Upper lobe of left lung (tissue), 6 donors: ENCODE measurements at regions not wholly inside any gene's neighbourhood (a gene's known extent, or its start where the extent isn't known, plus 50 kb on each side); places are given as distances from the start of the nearest gene placed in this dataset.

Experiments
- ATAC-seq, 2 donors: fragments of 200-7000 bp; cut with Tn5 transposase; one replicate each; pipeline ENCODE4 v1.9.1; 2022; ENCODE audit warnings: mild to moderate bottlenecking in 2 of 2, moderate library complexity in 2 of 2; ENCODE audit not compliant: low FRiP score in 2 of 2
- DNase-seq, 2 donors: peaks; one replicate each; pipeline ENCODE4 v3.0.0-alpha.2; 2019 to 2020
- H3K27ac ChIP-seq, 4 donors: fragments of 200-600 bp; sonication (generic); one replicate each; pipeline ENCODE4 v1.5.1; 2016 to 2019
- H3K27me3 ChIP-seq, 4 donors: fragments of 200-600 bp; sonication (generic); one replicate each; pipeline ENCODE4 v1.5.1; 2017 to 2019
- H3K36me3 ChIP-seq, 4 donors: fragments of 200-600 bp; sonication (generic); one replicate each; pipeline ENCODE4 v1.5.1; 2016 to 2019
- H3K4me1 ChIP-seq, 4 donors: fragments of 200-600 bp; sonication (generic); one replicate each; pipeline ENCODE4 v1.5.1; 2018 to 2019
- H3K4me3 ChIP-seq, 4 donors: fragments of 200-600 bp; sonication (generic); one replicate each; pipeline ENCODE4 v1.5.1; 2017 to 2019; ENCODE audit warnings: mild to moderate bottlenecking in 2 of 4, moderate library complexity in 1 of 4
- H3K9me3 ChIP-seq, 4 donors: fragments of 200-600 bp; sonication (generic); one replicate each; pipeline ENCODE4 v1.5.1; 2018 to 2019
- EP300 ChIP-seq, 4 donors: sonication (generic); formaldehyde crosslinking; IDR thresholded peaks; one replicate each; pipeline ENCODE4 v1.5.1; 2017; ENCODE audit warnings: antibody characterized with exemption in 4 of 4, control low read depth in 2 of 4
- POLR2A ChIP-seq, 4 donors: fragments of 450-650 bp; IDR thresholded peaks; one replicate each; pipeline ENCODE4 v1.5.1; 2016 to 2017; ENCODE audit warnings: antibody characterized with exemption in 4 of 4, mild to moderate bottlenecking in 2 of 4
- POLR2AphosphoS5 ChIP-seq, 2 donors: sonication (generic); formaldehyde crosslinking; IDR thresholded peaks; one replicate each; pipeline ENCODE4 v1.5.1; 2017; ENCODE audit warnings: antibody characterized with exemption in 2 of 2
- WGBS, 2 donors: methylation state at CpG; one replicate each; pipeline ENCODE4 v1.1.5; 2017 to 2018; 5-methylcytosine and 5-hydroxymethylcytosine counted together
- TF ChIP-seq, protein P1 (sequence below), 6 experiments: fragments of 450-650 bp in 4 of 6; fragments of 200-600 bp in 2 of 6; sonication (generic) in 2 of 6; IDR thresholded peaks; one replicate each; pipeline ENCODE4 v1.5.1; 2016 to 2019; ENCODE audit warnings: antibody characterized with exemption in 6 of 6
- donor health status: DM: no; HTN: no; CAD: no; lungs with moderate emphysema.
- donor health status: DM: no; HTN: yes; CAD: no; lungs with severe emphysema.

DNA sequence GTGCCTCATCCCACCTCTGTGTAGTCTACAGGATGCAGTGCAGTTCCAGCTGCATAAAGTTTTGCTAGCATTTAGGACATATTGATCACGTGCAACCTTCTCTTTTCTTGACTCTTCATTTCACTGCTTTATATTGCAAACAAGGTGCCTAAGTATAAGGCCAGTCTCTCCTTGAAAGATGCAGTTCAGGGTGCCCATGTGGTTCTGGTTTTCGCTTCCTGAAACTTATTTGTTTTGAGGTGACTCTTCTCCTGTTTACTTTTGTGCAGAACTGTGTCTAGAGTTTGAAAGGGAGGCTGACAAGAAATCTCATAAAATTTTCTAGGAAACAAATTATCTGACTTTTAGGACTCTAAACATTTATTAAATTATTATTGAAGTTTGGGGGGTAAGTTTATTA, 189.9 kb downstream of the UBE2E3 start:
- Histone ChIP-seq H3K36me3 (no peaks in the 10 kb centered on the region), H3K27me3 (no peaks in the 10 kb centered on the region), H3K27ac (no peak overlapping the region), H3K9me3 (no peaks in the 10 kb centered on the region), H3K4me1 (no peaks in the 10 kb centered on the region), H3K4me3 (no peak overlapping the region)
- ATAC-seq = no peak
- DNase-seq = no peak
- WGBS, 2 donors = 81 to 86% methylated on average over 2 of the region's 2 CpGs
- TF ChIP-seq, protein P1, sequence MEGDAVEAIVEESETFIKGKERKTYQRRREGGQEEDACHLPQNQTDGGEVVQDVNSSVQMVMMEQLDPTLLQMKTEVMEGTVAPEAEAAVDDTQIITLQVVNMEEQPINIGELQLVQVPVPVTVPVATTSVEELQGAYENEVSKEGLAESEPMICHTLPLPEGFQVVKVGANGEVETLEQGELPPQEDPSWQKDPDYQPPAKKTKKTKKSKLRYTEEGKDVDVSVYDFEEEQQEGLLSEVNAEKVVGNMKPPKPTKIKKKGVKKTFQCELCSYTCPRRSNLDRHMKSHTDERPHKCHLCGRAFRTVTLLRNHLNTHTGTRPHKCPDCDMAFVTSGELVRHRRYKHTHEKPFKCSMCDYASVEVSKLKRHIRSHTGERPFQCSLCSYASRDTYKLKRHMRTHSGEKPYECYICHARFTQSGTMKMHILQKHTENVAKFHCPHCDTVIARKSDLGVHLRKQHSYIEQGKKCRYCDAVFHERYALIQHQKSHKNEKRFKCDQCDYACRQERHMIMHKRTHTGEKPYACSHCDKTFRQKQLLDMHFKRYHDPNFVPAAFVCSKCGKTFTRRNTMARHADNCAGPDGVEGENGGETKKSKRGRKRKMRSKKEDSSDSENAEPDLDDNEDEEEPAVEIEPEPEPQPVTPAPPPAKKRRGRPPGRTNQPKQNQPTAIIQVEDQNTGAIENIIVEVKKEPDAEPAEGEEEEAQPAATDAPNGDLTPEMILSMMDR (IDR thresholded peaks at IDR 0.05) = no peak
- TF ChIP-seq EP300 (IDR thresholded peaks at IDR 0.05) (no peak), POLR2A (IDR thresholded peaks at IDR 0.05) (no peak), POLR2AphosphoS5 (IDR thresholded peaks at IDR 0.05) (no peak)

DNA sequence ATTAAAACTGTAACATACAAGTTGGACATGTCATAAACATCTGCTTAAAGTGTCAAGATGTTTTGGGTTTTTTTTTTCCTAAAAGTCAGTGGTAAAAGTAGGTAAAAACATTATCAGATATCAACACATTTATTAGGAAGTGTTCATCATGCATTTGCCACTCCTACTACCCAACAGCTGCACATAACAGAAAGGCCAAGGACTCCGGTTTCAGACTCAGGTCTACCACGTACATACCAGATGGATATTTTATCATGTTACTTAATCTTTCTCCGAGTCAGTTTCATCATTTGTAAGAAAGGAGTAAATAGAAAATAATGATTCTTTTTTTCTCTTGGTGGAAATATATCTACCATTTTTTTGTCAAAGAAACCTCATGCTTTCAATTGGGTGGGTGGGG, 192.3 kb downstream of the UBE2E3 start:
- Histone ChIP-seq H3K27me3 (no peaks in the 10 kb centered on the region), H3K27ac (no peak overlapping the region), H3K36me3 (no peaks in the 10 kb centered on the region), H3K9me3 (no peaks in the 10 kb centered on the region), H3K4me3 (no peak overlapping the region), H3K4me1 (no peaks in the 10 kb centered on the region)
- TF ChIP-seq POLR2AphosphoS5 (IDR thresholded peaks at IDR 0.05) = no peak
- ATAC-seq (no peak), DNase-seq (no peak)
- WGBS, 2 donors = 71 to 76% methylated on average over 3 of the region's 3 CpGs

DNA sequence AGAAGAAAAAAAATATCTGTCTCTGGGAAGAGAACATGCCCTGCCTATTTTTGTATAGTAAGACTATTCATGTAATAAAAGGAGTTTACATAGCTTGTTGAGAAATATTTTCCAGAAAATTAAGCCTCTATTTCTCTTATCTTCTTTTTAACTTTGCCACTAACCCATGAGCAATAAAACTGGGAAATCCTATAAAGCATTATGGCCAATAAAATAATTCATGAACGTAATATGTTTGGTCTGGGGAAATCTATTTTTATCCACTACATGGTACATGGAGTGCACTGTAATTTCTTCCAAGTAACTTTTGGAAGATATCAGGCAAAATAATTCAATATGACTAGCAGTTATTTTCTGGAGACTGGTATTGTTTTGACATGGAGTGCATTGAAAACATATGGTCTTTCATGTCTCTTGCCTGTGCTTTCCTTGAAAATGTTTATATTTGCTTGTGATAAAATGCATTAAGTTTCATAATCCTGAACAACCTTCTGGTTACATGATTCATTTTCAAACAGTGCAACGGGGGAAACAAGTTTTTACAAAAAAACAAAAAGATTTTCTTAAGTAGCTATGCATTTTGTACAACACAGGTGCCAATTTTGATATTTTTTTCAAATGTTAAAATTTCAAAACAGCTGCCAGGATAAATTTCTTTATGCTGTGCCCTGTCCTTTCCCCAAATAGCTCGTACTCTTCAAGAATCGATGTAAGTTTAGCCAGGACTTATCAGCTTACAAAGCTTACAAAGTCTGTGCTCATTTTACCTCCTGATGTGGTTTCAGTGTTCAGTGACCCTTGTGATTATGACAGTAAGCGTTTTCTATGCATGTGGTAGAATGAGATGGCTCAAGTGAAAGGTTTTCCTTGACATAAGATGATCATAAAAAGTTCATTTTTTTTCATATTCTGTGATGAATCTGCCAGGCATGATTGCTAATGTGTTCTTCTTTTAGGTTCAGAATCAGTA, 194.5 kb downstream of the UBE2E3 start:
- no peak for DNase-seq
- no peak for ATAC-seq
- 46 to 57% methylated on average over 5 of the region's 5 CpGs for WGBS, 2 donors

DNA sequence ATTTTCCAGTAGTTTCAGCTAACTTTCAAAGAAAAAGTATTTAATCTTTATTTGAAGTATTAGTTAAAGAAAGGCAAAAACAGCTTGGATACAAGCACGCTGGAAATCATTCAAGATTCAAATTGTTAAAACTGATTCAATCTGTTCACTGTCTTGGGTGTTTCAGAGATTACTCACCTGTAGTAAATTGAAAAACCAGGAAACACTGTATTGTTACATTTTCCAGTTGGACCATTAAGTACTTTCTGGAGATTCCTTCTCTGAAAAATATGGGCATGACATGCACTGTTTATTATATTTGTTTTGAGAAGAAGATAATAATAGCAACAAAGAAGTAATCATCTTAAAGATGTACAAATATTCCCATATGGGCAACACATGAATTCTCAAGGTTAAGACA, 196.1 kb downstream of the UBE2E3 start:
- TF ChIP-seq EP300 (IDR thresholded peaks at IDR 0.05) (no peak), POLR2AphosphoS5 (IDR thresholded peaks at IDR 0.05) (no peak), POLR2A (IDR thresholded peaks at IDR 0.05) (no peak)
- TF ChIP-seq, protein P1 (IDR thresholded peaks at IDR 0.05) = no peak
- no peaks in the 10 kb centered on the region for H3K36me3 ChIP-seq
- no peak for ATAC-seq
- no peak overlapping the region for H3K4me3 ChIP-seq
- H3K9me3 ChIP-seq = no peaks in the 10 kb centered on the region
- DNase-seq = no peak
- WGBS, 2 donors = 68 to 75% methylated on average over 1 of the region's 1 CpG
- no peak overlapping the region for H3K27ac ChIP-seq
- no peaks in the 10 kb centered on the region for H3K4me1 ChIP-seq
- no peaks in the 10 kb centered on the region for H3K27me3 ChIP-seq

More for the DNA sequence above, 194.5 kb downstream of the UBE2E3 start:
- no peak overlapping the region for H3K27ac ChIP-seq
- no peak for TF ChIP-seq EP300 (IDR thresholded peaks at IDR 0.05)
- no peak for TF ChIP-seq POLR2AphosphoS5 (IDR thresholded peaks at IDR 0.05)
- TF ChIP-seq POLR2A (IDR thresholded peaks at IDR 0.05) = no peak
- TF ChIP-seq, protein P1 (IDR thresholded peaks at IDR 0.05) = no peak
- no peaks in the 10 kb centered on the region for H3K9me3 ChIP-seq
- no peaks in the 10 kb centered on the region for H3K36me3 ChIP-seq
- H3K4me3 ChIP-seq = no peak overlapping the region
- no peaks in the 10 kb centered on the region for H3K27me3 ChIP-seq
- H3K4me1 ChIP-seq = no peaks in the 10 kb centered on the region

DNA sequence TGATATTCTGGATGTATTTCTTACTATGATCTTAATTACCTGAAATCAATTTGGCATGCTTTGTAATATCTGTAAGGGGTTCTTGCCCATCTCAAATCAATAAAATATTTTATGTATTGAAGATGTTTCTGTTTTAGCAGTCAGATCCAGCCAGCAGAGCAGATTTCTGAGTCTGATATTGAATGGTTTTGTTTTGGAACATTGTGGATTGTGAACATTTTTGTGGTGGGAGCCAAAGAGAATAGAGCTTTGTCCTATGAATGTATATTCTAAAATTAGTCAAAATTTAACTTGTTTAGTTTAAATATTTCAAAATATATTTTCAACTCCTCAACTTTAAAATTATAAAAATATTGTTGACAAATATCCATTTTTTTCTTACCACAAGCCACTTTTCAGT, 197.0 kb downstream of the UBE2E3 start:
- DNase-seq (no peak), ATAC-seq (no peak)
- no peaks in the 10 kb centered on the region for H3K27me3 ChIP-seq
- no peak overlapping the region for H3K4me3 ChIP-seq
- H3K27ac ChIP-seq = no peak overlapping the region
- H3K9me3 ChIP-seq = no peaks in the 10 kb centered on the region
- no peaks in the 10 kb centered on the region for H3K36me3 ChIP-seq
- TF ChIP-seq POLR2A (IDR thresholded peaks at IDR 0.05) (no peak), EP300 (IDR thresholded peaks at IDR 0.05) (no peak), POLR2AphosphoS5 (IDR thresholded peaks at IDR 0.05) (no peak)
- TF ChIP-seq, protein P1 (IDR thresholded peaks at IDR 0.05) = no peak
- H3K4me1 ChIP-seq = no peaks in the 10 kb centered on the region
